NCI-H82 treated with DMSO at 0.1 percent for 48 hours (cell line): ENCODE measurements at regions not wholly inside any gene's neighbourhood (a gene's known extent, or its start where the extent isn't known, plus 50 kb on each side); places are given as distances from the start of the nearest gene placed in this dataset.
"Not testable (repeated sequence)": the region's sequence is repeated elsewhere in the genome, so short reads cannot be mapped to it uniquely, and the experiment has no call there.

ENCODE experiments used
- DNase-seq: peaks from one replicate; lab custom pipeline; 2025; ENCODE audit not compliant: unreplicated experiment; lab: John Stamatoyannopoulos, UW

DNA sequence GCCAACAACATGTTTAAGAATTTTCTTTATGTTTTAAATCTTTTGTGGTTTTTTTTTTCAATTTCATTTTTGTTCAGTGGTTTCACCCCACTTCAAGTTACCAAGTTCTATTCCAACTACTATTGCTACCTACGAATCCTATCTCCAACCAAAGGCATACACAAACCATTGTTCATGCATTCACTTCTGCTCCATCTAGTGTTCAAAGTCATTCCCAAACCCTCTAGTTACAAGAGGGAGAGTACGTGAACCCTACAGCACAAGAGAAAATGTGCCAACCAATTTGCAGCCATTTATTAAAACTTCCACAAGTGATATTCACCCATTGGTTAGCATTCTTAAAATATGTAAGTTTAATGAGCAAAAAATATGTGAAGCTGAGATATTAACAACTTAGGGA is 295.1 kb upstream of the KYNU start:
- DNase-seq: no peak

- no peak for DNase-seq
These were observed 296.0 kb upstream of the KYNU start for GRCh38 chr2:142581491-142581890.

DNA sequence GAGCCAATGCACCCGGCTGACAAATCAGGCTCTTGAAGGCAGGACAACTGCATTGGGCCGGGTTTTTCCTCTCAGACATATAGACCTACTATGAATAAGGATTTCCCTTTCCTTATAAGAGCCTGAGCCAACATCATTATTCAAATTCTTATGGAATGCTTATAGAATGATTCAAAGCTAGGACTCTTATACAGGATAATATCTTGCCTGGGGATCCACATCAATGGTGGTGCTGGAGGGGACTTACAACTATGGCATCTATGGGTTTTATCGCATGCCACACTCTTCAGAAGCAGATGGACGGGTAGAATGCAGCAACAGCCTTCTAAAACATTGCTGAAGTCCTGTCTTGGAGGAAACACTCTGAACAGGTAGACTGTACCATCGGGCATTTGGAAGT is 296.8 kb upstream of the KYNU start:
- no peak for DNase-seq

- DNase-seq: no peak
These were observed 301.9 kb upstream of the KYNU start for GRCh38 chr2:142575561-142575960.

GRCh38 chr2:142574388-142574787 is 303.1 kb upstream of the KYNU start:
- DNase-seq: no peak

DNA sequence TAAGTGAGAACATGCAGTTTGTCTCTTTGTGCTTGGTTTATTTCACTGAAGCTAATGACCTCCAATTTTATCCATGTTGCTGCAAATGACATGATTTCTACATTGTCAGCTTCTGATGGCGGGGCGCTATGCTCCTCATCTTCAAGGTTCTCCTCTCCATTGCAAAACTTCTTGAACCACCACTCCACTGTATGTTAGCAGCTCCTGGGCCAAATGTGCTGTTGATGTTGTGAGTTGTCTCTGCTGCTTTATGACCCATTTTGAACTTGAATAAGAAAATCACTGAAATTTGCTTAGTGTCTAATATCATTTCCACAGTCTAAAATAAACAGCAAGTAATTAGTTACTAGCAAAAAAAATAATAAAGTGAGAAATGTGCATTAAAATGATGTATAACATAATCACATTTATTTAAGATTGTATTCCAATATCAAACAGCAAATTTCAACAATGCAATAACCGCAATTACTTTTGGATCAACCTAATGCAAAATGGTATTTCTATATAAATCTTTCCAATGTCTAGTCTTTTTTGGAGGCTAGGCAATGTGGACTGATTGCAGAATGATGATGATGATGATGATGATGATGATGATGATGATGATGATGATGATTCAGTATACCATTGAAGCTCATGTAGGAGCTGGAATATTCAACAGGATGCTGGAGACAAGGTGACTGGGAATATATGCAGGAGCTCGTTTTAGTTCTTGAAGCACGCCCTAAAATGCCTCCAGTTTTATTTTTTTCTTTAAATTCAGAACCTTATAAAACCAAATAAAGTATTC is 304.9 kb upstream of the KYNU start:
- DNase-seq: no peak

- no peak for DNase-seq
These were observed 305.5 kb upstream of the KYNU start for GRCh38 chr2:142571934-142572333.

- no peak for DNase-seq
These were observed 314.6 kb upstream of the KYNU start for GRCh38 chr2:142562900-142563299.

DNA sequence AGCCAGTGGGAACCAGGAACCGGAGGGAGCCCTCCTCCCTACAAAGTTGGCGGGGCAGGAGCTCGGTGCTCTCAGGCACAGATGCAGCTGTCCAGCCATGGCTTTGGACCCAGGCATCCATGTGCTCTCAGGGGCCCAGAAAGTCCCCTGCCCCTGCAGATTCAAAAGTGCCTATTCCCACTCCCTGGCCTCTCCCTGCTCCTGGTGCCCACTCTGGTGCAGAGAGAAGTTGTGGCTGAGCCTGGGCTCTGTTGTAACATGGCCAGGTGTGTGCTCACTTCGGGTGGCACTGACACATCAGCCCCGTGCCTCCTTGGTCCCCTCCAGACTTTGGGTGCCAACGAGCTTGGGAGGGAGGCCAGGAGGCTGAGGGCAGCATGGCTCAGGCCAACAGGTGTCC is 315.8 kb upstream of the KYNU start:
- DNase-seq: no peak

- DNase-seq: no peak
These were observed 320.1 kb upstream of the KYNU start for GRCh38 chr2:142557391-142557790.

GRCh38 chr2:142545999-142546398 is 331.5 kb upstream of the KYNU start:
- DNase-seq: not testable (repeated sequence)

GRCh38 chr2:142545036-142545435 is 332.4 kb upstream of the KYNU start:
- no peak for DNase-seq

GRCh38 chr2:142544173-142544572 is 333.3 kb upstream of the KYNU start:
- DNase-seq: no peak

DNA sequence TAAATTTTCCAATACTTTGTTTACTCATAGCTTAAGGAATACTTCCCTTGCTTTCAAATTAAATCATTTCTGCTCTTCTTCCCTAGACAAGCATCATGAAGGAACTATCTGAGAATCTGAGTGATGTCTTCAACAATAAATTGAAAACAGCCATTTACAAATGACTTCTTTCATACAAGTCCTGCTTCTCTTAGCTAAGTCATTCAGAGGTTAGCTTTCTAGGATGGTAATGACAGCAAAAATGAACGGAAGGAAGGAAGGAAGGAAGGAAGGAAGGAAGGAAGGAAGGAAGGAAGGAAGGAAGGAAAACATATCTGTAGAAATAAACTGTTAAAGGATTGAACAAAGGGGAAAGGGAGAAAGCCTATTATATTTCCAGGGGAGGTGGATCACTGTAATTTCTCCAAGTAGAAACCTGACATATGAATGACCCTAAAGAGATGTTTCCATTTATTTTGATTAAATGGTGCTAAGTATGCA is 335.0 kb upstream of the KYNU start:
- DNase-seq: no peak

DNA sequence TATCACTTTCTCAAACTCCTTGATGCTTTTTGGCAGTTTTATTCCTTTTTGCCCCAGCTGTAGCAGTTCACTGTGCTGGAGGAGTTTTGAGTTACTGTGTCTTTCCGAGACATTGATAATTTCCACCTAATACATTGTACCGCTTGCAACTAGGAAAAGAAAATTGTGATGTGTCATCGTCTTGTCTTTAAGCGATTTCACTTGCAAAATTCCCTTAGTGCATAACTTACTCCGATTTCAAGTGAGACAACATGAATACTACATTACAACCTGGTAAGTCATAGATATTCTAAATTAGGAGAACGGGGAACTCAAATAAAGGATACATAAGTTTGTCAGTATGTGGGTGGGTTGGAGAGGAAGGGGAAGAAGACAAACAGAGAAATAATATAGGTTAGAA is 340.5 kb upstream of the KYNU start:
- no peak for DNase-seq

DNA sequence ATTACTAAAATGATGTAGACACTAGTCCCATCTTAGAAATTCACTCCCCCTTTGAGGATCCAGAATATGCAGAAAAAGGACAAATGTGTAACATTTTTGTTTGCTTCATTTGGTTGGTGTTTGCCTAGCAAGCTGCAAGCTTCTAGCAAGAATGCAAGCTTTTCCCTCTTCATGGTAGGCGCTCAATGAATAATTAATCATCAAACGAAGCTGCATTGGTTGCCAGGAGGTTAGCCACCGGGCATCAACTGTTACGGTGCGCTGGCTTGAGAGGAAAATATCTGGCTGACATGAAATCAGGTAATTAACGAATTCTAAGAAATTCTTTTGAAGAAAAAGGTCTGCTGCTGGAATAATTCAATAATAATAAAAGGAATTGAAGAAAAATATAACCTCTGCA is 341.0 kb upstream of the KYNU start:
- no peak for DNase-seq

GRCh38 chr2:142535311-142535710 is 342.2 kb upstream of the KYNU start:
- DNase-seq: no peak

DNA sequence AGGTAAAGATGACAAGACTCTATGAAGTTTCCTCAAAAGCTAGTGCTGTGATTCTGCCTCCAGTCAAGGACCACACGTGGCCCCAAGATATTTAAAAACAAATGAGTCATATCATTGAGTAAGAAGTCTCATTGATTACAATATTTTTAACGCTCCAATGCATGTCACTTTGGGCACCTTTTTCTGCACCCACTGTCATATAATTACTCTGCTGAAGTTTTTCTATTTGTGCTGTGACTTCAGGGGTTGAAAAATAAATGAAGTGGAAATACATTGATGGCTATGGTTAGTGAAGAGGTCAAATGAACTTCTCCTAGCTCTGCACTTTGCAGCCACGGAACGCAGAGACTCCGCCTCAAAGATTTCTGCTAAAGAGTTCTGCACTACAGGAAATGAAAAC is 344.3 kb upstream of the KYNU start:
- DNase-seq: no peak

DNA sequence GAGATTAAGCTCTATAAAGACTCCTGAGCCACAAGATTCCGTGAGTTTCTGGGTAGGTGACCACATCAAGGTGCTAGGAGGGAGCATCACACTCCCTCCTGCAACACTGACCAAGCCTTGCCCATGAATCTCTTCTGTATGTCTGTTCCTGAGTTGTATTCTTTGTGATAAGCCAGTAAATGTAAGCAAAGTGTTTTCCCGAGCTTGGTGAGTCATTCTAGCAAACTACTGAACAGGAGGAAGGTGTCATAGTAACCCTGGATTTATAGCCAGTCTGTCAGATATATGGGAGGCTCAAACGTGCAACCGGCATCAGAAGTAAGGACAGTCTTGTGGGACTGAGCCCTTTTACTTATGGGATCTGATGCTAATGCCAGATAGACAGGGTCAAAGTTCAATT is 346.1 kb upstream of the KYNU start:
- DNase-seq: no peak

GRCh38 chr2:142525720-142526119 is 351.7 kb upstream of the KYNU start:
- no peak for DNase-seq

- DNase-seq: no peak
These were observed 356.0 kb upstream of the KYNU start for GRCh38 chr2:142521492-142521891.

DNA sequence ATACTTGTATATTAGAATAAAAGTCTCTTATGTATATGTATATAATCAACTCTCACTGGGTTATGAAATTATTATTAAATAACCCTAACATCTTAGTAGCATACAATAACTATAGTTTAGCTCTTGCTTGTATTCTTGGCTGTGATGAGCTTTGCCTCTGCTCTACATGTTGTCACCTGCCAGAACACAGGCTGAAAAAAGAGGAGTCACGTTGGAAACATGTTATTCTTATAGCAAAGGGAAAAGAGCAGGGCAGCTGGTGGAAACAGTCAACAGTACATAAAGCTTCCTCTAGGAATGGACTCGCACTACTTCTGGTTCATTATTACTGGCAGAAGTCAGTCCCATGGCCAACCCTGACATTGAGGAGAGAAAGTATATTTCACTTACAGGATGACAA is 362.0 kb upstream of the KYNU start:
- no peak for DNase-seq

DNA sequence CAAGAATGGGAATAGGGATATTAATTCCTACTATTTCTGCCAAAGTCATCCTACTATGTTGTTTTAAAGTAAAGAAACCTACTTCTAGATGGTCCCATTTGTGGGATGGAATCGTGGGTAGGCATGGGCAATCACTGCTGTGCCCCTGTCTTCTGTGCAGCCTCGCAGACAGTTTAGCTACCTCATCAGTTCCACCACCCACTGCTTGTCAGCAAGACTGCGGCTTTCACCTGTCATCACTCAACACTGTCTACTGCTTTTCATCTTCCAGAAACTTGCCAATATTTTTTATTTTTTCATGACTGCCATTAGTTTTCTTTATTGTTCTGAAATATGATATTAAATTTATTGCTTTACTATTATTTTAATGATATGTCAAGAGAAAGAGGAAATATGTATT is 368.1 kb upstream of the KYNU start:
- no peak for DNase-seq
